Tibial nerve (tissue), 4 donors: ENCODE measurements at regions not wholly inside any gene's neighbourhood (a gene's known extent, or its start where the extent isn't known, plus 50 kb on each side); places are given as distances from the start of the nearest gene placed in this dataset.

Experiments
- DNase-seq, 2 donors: peaks; one replicate each; pipeline ENCODE4 v3.0.0-alpha.2; 2019; ENCODE audit warnings: low spot score in 2 of 2
- H3K27ac ChIP-seq, 4 donors: fragments of 200-600 bp; sonication (generic) in 3 of 4; one replicate each; pipeline ENCODE4 v1.5.1; 2017 to 2019; ENCODE audit warnings: mild to moderate bottlenecking in 1 of 4
- H3K27me3 ChIP-seq, 2 donors: fragments of 200-600 bp; sonication (generic) in 1 of 2; one replicate each; pipeline versions ENCODE4 v1.5.1 to v1.6.0; 2017 to 2019
- H3K36me3 ChIP-seq, 3 donors: fragments of 200-600 bp; sonication (generic); one replicate each; pipeline ENCODE4 v1.5.1; 2018 to 2019
- H3K4me1 ChIP-seq, 4 donors: fragments of 200-600 bp; sonication (generic) in 3 of 4; one replicate each; pipeline ENCODE4 v1.5.1; 2017 to 2019
- H3K4me3 ChIP-seq, 4 donors: fragments of 200-600 bp; sonication (generic) in 3 of 4; one replicate each; pipeline ENCODE4 v1.5.1; 2017 to 2019; ENCODE audit warnings: mild to moderate bottlenecking in 1 of 4, moderate library complexity in 1 of 4
- H3K9me3 ChIP-seq, 4 donors: fragments of 200-600 bp; sonication (generic) in 3 of 4; one replicate each; pipeline ENCODE4 v1.5.1; 2017 to 2019
- EP300 ChIP-seq, 2 donors: sonication (generic); formaldehyde crosslinking; IDR thresholded peaks; one replicate each; pipeline ENCODE4 v1.6.1; 2017; ENCODE audit warnings: antibody characterized with exemption in 2 of 2, mild to moderate bottlenecking in 1 of 2
- POLR2A ChIP-seq, 2 donors: fragments of 450-650 bp; IDR thresholded peaks; one replicate each; pipeline ENCODE4 v1.6.1; 2017; ENCODE audit warnings: antibody characterized with exemption in 2 of 2, mild to moderate bottlenecking in 2 of 2, moderate library complexity in 2 of 2
- WGBS, 2 donors: methylation state at CpG; one replicate each; pipeline ENCODE4 v1.1.5; 2018; 5-methylcytosine and 5-hydroxymethylcytosine counted together
- TF ChIP-seq, protein P1 (sequence below), 5 experiments: fragments of 200-600 bp in 3 of 5; fragments of 450-650 bp in 2 of 5; sonication (generic) in 3 of 5; IDR thresholded peaks; one replicate each; pipeline ENCODE4 v1.5.1; 2016 to 2019; ENCODE audit warnings: antibody characterized with exemption in 5 of 5, mild to moderate bottlenecking in 3 of 5, moderate library complexity in 2 of 5

DNA sequence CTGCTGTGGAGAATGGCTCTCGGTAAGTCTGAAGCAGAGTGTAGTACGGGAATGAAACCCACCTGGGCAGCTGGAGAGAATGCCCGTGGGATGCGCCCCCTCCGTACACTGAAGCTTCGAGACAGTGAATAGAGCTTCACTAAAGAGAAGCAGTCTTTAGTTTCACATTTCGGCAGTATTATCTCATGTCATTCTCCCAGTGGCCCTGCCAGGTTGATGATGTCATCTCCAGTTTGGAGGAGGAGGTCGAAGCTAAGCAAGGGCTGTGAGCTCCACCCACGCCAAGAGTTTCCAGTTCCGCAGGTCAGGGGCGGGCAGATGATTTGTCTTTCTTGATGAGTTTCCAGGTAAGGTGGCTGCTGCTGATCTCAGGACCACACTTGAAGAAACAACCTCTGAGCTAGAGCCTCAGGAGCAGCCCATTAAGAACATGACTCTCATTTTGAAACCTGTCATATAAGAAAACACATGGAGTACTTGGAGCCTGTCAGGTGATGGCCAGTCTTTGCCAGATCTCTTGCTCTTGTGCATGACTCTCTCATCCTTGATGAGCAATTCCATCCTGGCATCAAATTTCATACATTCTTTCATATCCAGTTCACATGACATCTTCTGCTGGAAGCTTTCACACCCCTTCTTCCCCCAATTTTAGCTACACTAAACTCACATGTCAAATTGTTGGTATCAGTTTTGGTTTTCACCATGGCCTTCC lies 475.0 kb downstream of the RNF144A start:
- H3K9me3 ChIP-seq = no peaks in the 10 kb centered on the region
- 80 to 90% methylated on average over 11 of the region's 11 CpGs for WGBS, 2 donors
- no peaks in the 10 kb centered on the region for H3K27me3 ChIP-seq
- no peak overlapping the region for H3K27ac ChIP-seq
- no peak overlapping the region for H3K4me3 ChIP-seq
- no peak for DNase-seq
- H3K4me1 ChIP-seq = no peaks in the 10 kb centered on the region
- H3K36me3 ChIP-seq = no peaks in the 10 kb centered on the region
- TF ChIP-seq POLR2A (IDR thresholded peaks at IDR 0.05) = no peak
- TF ChIP-seq, protein P1, sequence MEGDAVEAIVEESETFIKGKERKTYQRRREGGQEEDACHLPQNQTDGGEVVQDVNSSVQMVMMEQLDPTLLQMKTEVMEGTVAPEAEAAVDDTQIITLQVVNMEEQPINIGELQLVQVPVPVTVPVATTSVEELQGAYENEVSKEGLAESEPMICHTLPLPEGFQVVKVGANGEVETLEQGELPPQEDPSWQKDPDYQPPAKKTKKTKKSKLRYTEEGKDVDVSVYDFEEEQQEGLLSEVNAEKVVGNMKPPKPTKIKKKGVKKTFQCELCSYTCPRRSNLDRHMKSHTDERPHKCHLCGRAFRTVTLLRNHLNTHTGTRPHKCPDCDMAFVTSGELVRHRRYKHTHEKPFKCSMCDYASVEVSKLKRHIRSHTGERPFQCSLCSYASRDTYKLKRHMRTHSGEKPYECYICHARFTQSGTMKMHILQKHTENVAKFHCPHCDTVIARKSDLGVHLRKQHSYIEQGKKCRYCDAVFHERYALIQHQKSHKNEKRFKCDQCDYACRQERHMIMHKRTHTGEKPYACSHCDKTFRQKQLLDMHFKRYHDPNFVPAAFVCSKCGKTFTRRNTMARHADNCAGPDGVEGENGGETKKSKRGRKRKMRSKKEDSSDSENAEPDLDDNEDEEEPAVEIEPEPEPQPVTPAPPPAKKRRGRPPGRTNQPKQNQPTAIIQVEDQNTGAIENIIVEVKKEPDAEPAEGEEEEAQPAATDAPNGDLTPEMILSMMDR (IDR thresholded peaks at IDR 0.05) = no peak
- no peak for TF ChIP-seq EP300 (IDR thresholded peaks at IDR 0.05)

GRCh38 chr2:7394195-7394594 lies 477.0 kb downstream of the RNF144A start:
- WGBS, 2 donors = 86 to 89% methylated on average over 3 of the region's 3 CpGs
- H3K36me3 ChIP-seq = no peaks in the 10 kb centered on the region
- TF ChIP-seq POLR2A (IDR thresholded peaks at IDR 0.05) = no peak
- TF ChIP-seq, protein P1 (IDR thresholded peaks at IDR 0.05) = no peak
- TF ChIP-seq EP300 (IDR thresholded peaks at IDR 0.05) = no peak
- no peak for DNase-seq
- no peak overlapping the region for H3K4me3 ChIP-seq
- H3K27me3 ChIP-seq = no peaks in the 10 kb centered on the region
- H3K27ac ChIP-seq = no peak overlapping the region
- no peaks in the 10 kb centered on the region for H3K9me3 ChIP-seq
- no peaks in the 10 kb centered on the region for H3K4me1 ChIP-seq

- no peak overlapping the region for H3K4me3 ChIP-seq
- DNase-seq = no peak
- 74 to 81% methylated on average over 4 of the region's 4 CpGs for WGBS, 2 donors
- H3K27ac ChIP-seq = no peak overlapping the region
- no peaks in the 10 kb centered on the region for H3K4me1 ChIP-seq
- TF ChIP-seq, protein P1 (IDR thresholded peaks at IDR 0.05) = no peak
- TF ChIP-seq POLR2A (IDR thresholded peaks at IDR 0.05) (no peak), EP300 (IDR thresholded peaks at IDR 0.05) (no peak)
- no peaks in the 10 kb centered on the region for H3K9me3 ChIP-seq
- H3K27me3 ChIP-seq = peaks cover 0 to 9% of the 10 kb centered on the region in 2 donors
- H3K36me3 ChIP-seq = no peaks in the 10 kb centered on the region
Measured at GRCh38 chr2:7400628-7401027, 483.4 kb downstream of the RNF144A start.

GRCh38 chr2:7403092-7403775 lies 486.0 kb downstream of the RNF144A start:
- H3K36me3 ChIP-seq = no peaks in the 10 kb centered on the region
- no peaks in the 10 kb centered on the region for H3K4me1 ChIP-seq
- 94% methylated on average over 6 of the region's 6 CpGs for WGBS, 2 donors
- no peak overlapping the region for H3K4me3 ChIP-seq
- TF ChIP-seq POLR2A (IDR thresholded peaks at IDR 0.05) = no peak
- no peaks in the 10 kb centered on the region for H3K9me3 ChIP-seq
- no peak for DNase-seq
- H3K27ac ChIP-seq = no peak overlapping the region
- H3K27me3 ChIP-seq = peaks cover 0 to 14% of the 10 kb centered on the region in 2 donors

DNA sequence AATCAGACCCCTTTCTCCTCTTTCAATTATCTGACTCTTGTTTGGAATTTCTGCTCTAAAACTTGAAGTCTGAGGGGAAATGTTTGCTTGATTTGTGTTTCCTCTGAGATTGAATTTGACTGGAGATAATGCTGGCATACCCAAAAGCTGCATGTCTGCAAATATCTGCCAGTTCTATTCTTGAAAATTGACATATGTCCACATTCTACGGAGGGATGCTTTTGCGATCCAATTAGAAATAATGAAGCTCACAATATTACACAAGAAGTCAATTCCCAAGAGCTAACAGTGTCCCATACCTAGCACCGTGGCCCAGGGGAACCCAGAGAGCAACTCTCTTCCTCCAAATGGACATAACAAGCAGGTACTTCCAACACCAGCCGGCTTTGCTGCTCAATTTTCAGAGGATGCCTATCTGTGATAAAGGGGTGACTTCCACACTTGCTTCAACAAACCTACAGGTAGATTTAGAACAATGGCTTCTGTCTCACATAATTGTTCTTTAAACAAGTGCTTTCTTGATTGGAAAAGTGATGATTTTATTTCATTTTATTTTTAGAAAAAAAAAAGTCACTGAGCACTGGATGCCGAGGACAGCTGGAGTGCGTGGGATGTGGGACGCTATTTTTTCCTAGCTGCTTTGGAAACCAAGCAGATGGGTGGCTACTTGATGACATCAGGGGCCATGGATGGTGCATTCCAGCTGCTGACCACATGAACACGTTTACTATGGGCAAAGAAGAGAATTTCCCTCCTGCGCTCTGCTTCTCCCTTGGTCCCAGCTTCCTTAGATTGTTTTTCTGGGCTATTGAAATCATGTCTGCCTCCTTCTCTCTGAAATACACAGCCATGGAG lies 488.9 kb downstream of the RNF144A start:
- DNase-seq = no peak
- no peaks in the 10 kb centered on the region for H3K36me3 ChIP-seq
- H3K4me1 ChIP-seq = no peaks in the 10 kb centered on the region
- H3K9me3 ChIP-seq = no peaks in the 10 kb centered on the region
- H3K27me3 ChIP-seq = peaks cover 0 to 14% of the 10 kb centered on the region in 2 donors
- H3K27ac ChIP-seq = no peak overlapping the region
- H3K4me3 ChIP-seq = no peak overlapping the region
- no peak for TF ChIP-seq EP300 (IDR thresholded peaks at IDR 0.05)
- 43 to 58% methylated on average over 9 of the region's 9 CpGs for WGBS, 2 donors
